Ishikawa (cell line): ENCODE measurements at regions not wholly inside any gene's neighbourhood (a gene's known extent, or its start where the extent isn't known, plus 50 kb on each side); places are given as distances from the start of the nearest gene placed in this dataset.

Experiments
- CEBPB ChIP-seq: IDR thresholded peaks from 2 replicates; pipeline ENCODE4 v1.6.1; 2012
- CREB1 ChIP-seq: IDR thresholded peaks from 2 replicates; pipeline ENCODE4 v1.6.1; 2012; ENCODE audit warnings: low read depth
- EGR1 ChIP-seq: IDR thresholded peaks from 2 replicates; pipeline ENCODE4 v1.6.1; 2012
- EP300 ChIP-seq: IDR thresholded peaks from 2 replicates; pipeline ENCODE4 v1.6.1; 2012; ENCODE audit warnings: borderline replicate concordance
- FOXM1 ChIP-seq: IDR thresholded peaks from 2 replicates; pipeline ENCODE4 v1.6.1; 2012; ENCODE audit warnings: low read depth, borderline replicate concordance
- NFIC ChIP-seq: IDR thresholded peaks from 2 replicates; pipeline ENCODE4 v1.6.1; 2012
- RAD21 ChIP-seq: IDR thresholded peaks from 2 replicates; pipeline ENCODE4 v1.6.1; 2012; ENCODE audit warnings: low read depth
- TAF1 ChIP-seq: IDR thresholded peaks from 2 replicates; pipeline ENCODE4 v1.6.1; 2012; ENCODE audit warnings: low read depth, mild to moderate bottlenecking
- TCF12 ChIP-seq: IDR thresholded peaks from 2 replicates; pipeline ENCODE4 v1.6.1; 2012; ENCODE audit warnings: low read depth
- TEAD4 ChIP-seq: IDR thresholded peaks from 2 replicates; pipeline ENCODE4 v1.6.1; 2012
- YY1 ChIP-seq: IDR thresholded peaks from 2 replicates; pipeline ENCODE4 v1.6.1; 2012; ENCODE audit warnings: low read depth
- TF ChIP-seq, protein P1 (sequence below): IDR thresholded peaks from 2 replicates; pipeline ENCODE4 v1.6.1; 2012
- TF ChIP-seq, protein P2 (sequence below): IDR thresholded peaks from 2 replicates; pipeline ENCODE4 v1.6.1; 2012; ENCODE audit warnings: low read depth, mild to moderate bottlenecking
- TF ChIP-seq, protein P3 (sequence below): IDR thresholded peaks from 2 replicates; pipeline ENCODE4 v1.6.1; 2012

DNA sequence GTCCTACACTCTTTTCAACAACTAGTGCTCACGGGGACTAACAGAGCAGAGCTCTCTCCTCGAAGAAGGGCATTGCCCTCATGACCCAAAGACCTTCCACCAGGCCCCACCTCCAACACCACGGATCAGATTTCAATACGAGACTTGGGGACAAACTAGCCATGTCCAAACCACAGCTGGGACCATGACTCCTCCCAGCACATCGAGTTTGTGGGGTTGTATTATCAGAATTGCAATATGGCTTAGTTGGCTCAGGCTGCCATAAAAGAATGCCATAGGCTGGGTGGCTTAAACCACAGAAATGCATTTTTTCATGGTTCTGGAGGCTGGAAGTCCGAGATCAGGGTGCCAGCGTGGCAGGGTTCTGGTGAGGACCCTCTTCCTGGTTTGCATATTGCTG is 189.7 kb upstream of the PMEPA1 start:
- TF ChIP-seq EP300 = no peak
- TF ChIP-seq, protein P1, sequence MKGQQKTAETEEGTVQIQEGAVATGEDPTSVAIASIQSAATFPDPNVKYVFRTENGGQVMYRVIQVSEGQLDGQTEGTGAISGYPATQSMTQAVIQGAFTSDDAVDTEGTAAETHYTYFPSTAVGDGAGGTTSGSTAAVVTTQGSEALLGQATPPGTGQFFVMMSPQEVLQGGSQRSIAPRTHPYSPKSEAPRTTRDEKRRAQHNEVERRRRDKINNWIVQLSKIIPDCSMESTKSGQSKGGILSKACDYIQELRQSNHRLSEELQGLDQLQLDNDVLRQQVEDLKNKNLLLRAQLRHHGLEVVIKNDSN = no peak
- TF ChIP-seq TAF1 = no peak
- TF ChIP-seq, protein P2, sequence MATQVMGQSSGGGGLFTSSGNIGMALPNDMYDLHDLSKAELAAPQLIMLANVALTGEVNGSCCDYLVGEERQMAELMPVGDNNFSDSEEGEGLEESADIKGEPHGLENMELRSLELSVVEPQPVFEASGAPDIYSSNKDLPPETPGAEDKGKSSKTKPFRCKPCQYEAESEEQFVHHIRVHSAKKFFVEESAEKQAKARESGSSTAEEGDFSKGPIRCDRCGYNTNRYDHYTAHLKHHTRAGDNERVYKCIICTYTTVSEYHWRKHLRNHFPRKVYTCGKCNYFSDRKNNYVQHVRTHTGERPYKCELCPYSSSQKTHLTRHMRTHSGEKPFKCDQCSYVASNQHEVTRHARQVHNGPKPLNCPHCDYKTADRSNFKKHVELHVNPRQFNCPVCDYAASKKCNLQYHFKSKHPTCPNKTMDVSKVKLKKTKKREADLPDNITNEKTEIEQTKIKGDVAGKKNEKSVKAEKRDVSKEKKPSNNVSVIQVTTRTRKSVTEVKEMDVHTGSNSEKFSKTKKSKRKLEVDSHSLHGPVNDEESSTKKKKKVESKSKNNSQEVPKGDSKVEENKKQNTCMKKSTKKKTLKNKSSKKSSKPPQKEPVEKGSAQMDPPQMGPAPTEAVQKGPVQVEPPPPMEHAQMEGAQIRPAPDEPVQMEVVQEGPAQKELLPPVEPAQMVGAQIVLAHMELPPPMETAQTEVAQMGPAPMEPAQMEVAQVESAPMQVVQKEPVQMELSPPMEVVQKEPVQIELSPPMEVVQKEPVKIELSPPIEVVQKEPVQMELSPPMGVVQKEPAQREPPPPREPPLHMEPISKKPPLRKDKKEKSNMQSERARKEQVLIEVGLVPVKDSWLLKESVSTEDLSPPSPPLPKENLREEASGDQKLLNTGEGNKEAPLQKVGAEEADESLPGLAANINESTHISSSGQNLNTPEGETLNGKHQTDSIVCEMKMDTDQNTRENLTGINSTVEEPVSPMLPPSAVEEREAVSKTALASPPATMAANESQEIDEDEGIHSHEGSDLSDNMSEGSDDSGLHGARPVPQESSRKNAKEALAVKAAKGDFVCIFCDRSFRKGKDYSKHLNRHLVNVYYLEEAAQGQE = no peak
- no peak for TF ChIP-seq CEBPB
- no peak for TF ChIP-seq TCF12
- TF ChIP-seq, protein P3, sequence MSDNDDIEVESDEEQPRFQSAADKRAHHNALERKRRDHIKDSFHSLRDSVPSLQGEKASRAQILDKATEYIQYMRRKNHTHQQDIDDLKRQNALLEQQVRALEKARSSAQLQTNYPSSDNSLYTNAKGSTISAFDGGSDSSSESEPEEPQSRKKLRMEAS = no peak
- no peak for TF ChIP-seq EGR1
- TF ChIP-seq RAD21 = no peak
- TF ChIP-seq CREB1 = no peak
- TF ChIP-seq YY1 = no peak
- TF ChIP-seq TEAD4 = no peak
- TF ChIP-seq FOXM1 = no peak
- no peak for TF ChIP-seq NFIC
